Umbilical cord (tissue), 1 donor: ENCODE measurements at regions not wholly inside any gene's neighbourhood (a gene's known extent, or its start where the extent isn't known, plus 50 kb on each side); places are given as distances from the start of the nearest gene placed in this dataset.

ENCODE experiments used
- DNase-seq: peaks from one replicate; pipeline ENCODE4 v3.0.0-alpha.2; 2015; ENCODE audit warnings: low spot score

DNA sequence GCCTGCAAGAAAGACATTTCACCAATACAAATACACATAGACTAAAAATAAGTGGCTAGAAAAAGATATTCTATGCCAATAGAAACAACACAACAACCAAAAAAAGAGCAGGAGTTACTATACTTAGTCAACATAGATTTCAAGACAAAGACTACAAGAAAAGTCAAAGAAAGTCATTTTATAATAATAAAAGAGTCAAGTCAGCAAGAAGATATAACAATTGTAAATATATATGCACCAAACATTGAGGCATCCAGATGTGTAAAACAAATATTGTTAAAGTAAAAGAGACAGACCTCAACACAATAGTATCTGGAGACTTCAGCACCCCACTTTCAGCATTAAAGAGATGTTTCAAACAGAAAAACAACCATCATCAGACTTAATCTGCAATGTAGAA is 104.6 kb downstream of the AMY1C start:
- no peak for DNase-seq

DNA sequence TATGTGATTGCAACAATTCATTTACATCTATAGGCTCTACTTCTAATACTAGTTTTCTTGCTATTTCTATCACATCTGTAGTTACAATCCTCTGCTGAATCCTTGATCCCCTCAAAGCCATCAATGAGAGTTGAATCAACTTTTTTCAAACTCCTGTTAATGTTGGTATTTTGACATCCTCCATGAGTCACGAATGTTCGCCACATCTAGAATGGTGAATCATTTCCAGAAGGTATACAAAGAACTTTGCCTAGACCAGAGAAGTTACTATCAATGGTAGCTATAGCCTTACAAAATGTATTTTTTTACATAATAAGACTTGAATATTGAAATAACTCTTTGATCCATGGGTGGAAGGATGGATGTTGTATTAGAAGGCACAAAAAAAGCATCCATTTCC is 110.0 kb downstream of the AMY1C start:
- DNase-seq = no peak

DNA sequence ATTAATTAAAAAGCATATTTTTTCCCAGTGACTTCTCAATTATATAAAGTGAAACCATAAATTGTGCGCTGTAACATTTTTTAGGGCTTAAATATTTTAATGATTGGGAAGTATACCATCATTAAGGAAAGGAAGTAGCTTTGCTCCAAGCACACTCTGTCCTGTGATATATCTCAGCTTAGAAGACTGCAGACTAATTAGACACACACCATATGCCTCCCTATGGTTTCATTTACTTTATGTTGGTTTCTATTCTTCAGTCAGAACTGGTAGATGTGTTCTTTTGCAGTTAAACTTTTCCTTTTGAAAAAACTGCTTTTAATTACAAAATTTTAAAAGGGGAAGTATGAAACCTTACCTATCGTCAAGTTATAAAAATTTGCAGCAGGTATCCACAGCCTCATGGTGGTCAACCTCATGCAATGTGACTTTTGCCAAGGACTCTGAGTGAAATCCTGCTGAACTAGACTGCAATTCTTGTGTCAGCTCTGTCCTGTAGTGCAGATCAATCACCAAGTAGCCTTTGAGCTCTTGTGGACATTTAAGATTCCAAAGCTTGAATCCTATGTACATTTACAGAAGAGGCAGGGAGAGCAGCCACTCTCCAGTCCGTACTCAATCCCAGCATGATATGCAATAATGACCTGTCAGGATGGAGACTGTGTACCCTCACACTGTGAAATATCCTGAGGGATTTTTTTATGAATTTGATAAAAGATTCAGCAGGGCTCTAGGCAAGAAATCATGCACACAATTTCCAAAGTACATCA is 149.1 kb downstream of the AMY1C start:
- no peak for DNase-seq

DNA sequence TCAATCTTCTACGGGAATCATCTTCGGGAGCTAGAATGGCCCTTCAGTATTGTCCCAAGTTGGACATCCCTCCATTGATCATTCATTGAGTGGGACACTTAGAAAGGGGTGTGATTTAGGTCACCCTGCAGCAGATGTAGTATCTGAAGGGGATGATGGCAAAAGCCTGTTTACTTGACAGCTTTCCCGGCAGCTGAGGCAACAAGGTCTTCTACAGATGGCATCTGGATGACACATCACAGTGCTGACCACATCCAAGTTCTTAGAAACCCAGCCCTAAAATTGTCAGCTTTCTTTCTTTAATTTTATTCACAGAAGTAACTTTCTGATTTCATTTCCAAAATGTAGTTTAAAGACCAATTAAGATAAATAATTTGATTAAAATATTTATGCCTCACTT is 150.3 kb downstream of the AMY1C start:
- no peak for DNase-seq

DNA sequence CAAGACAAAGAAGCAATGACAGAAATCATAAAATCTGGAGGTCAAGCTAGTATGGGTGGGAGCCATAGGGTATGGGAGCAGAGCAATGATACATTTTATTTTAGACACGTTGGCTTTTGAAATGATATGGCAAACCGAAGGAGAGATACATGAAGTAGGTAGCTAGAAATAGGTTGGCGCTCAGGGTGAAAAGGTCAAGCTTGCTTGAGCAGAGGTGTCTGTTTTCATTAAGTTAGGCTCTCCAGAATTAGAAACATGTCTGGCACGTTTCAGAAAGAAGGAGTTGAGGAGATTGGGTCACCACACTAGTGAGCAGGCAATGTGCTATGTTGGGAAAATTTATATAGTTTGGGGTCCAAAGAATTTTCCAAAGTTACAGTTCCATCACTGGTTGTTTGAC is 151.4 kb downstream of the AMY1C start:
- no peak for DNase-seq

DNA sequence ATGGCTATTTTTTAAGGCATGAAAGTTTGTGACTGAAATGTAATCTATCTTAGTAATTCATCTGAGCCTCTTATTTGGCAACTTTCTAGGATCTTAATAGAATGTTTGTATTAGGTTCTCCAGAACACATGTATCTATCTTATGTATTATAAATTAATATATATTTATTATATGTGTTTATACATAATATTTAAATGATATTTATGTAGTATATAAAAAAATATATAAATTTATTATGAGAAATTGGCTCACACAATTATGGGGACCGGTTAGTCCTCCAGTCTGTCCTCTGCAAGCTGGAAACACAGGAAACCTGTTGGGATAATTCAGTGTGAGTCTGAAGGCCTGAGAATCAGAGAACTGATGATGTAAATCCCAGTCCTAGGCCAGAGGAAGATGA is 155.7 kb downstream of the AMY1C start:
- DNase-seq = no peak

DNA sequence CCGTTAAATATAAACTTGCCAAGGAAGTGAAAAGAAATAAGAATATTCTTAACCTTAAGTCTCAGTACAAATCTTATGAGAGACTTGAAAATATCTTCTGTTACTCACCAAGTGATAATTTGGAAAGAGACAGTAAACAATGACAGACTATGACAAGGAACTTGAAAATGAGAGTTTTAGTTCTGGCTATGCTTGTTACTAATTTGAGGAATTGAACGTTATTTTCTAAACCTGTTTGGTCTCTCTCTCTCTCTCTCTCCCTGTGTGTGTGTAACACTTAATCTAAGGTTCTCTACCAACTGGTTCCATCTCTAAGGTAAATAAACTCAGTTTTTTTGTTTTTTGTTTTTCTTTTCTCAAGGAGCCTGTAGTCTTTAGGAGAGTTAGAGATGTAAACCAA is 161.8 kb downstream of the AMY1C start:
- DNase-seq = no peak

DNA sequence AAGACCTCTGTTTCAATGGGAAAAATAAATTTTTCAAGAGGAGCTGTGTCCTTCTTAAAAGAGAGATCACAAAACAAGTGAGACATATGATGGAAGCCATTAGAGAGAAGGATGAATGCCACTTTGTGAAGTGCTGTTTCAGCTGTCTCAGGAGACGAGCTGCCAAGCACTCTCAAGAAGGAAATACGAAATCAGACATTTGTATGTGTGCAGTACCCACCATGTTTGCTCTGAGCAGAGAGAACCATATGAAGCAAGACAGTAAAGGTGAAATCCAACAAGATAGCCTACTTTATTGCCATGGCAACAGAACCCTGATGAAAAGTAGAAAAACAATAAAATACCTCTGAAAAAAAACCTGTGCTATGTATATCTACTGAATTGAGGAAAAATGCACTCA is 168.1 kb downstream of the AMY1C start:
- DNase-seq = no peak

DNA sequence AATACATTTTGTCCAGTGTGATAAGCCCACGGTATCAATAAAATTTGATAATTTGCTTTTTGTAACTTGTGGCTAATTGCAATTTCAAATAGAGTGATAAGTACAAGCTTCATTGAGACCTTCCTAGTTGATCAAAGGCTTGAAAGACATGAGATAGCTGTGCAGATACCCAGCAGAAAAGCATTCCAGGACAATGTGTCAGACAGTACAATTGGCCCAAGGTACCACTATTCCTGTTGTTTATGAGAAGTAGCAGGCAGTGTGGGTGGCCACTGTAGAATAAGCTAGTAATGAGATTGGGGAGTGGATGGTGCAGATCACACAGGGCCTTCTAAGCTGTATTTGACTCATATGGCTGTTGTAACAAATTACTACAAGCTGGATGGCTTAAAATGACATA is 182.2 kb downstream of the AMY1C start:
- no peak for DNase-seq

DNA sequence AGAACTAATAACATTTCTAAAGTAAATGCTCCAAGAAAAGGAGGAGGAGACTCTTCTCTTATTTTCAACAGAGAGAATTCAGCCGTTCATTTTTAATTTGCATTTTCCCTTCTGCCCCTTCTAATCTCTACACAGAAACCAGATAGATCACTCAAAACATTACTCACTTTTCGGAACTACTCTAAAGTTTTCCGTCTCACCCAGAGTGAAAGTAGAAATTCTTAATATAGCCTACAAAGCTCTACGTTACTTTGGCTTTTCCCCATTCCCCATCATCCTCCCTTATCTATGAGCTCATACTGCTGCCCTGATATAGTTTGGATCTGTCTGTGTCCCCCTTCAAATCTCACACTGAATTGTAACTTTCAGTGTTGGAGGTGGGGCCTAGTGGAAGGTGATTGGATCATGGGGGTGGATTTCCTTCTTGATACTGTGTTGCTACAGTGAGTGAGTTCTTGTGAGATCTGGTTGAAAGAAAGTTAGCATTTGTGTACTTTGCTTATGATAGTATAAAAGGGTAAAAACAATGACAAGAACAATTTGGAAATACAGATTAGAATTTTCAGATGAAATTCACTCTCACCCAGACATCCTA is 188.2 kb downstream of the AMY1C start:
- no peak for DNase-seq

DNA sequence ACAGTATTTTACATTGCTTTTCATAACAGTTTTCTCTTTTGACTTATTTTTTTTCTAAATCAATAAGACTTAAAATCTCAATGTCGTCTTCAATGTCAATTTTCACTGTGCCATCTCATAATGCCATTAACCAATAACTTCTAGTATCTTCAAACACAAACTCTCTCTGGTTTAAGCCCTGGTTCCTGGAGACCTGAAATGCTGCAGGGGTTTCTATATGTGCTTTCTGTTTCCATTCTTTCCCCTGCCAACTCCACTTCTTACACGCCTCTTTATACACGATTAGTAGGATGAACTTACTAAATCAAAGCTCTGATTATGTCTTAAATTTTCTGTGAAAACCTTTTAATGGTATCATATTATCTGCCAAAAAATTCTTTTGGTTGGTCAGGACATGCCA is 191.4 kb downstream of the AMY1C start:
- DNase-seq = no peak

DNA sequence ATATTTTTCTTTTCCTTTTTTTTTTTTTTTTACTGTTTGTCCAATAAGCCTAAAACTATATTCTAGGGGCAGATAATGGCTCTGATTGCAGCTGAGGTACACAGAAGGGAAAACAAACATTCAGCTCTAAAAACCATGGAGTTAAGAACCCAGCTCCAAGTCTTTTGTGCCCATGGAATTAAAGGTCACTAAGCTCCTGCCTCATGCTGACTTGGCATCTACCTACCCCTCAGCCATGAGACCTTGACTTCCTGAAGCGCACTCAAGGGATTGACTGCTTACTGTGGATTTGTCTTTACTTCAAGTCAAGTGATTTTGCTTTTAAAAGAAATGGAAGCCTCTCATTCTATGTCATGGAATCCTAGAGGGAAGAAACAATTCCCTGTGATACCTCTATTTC is 192.3 kb downstream of the AMY1C start:
- no peak for DNase-seq

DNA sequence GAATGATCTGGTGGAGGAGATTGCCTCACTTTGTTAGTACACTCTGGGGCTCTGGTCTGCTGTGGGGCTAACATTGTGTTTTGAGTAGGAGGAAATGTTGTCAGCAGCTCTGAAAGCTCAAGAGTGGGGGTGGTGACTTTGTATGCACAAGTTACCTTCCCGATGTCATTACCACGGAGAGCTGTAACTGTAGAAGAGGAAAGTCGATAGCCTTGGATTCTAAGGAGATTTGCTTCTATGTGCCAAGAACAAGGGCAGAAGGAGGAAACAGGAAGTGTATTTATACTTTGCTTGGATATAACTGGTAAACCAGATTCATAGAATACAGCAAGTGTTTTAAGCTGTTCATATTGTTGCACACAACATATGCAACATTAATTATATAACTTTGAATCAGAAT is 196.1 kb downstream of the AMY1C start:
- no peak for DNase-seq

DNA sequence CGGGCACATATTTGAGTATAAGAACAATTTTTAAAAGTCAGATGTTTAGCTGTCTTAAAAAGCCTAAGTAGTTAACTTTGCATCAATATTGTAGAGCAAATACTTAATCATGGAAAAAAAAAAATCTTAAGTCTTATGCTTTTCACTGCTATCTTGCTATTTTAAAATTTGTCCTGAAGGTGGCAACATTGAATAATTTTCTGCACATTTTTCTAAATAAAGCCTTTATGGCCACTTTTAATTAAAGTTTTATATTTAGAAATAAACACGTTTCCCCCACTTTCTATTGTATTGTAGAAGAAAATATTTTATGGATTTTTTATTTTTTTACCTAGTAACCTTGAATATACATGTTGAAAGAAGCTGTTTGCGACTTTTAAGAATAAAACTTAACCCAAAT is 198.8 kb downstream of the AMY1C start:
- peak; percentile 4 for DNase-seq

DNA sequence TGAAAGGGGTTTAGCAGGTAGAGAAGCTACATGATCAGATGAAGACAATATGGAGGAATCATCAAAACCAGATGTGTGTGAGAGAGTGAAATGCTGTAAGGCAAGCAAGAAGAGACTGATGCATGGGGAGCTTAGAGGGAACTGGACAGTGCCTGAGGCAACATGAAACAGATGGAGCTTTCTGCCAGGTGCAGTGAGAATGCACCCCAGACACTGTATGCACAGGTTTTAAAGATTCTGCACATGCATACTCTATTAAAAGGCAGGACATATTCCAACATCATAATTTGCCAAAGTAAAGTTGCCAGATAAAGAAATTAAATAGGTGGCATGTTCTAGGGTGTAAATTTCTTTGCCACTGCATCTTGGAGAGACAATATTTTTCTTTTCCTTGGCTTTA is 200.1 kb downstream of the AMY1C start:
- no peak for DNase-seq

DNA sequence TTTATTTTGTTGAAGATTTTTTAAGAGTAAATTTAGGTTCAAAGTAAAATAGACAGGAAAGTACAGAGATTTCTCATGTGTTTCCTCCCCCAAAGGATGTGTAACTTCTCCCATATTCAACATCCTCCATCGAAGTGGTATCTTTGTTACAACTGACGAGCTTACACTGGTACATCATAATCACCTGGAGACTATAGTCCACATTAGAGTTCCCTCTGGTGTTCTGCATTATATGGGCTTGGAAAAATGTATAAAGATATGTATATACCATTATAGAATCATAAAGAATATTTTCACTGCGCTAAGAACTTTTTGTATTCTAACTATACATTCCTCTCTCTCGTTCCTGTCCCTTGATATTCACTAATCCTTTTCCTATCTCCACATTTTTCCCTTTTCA is 203.7 kb downstream of the AMY1C start:
- DNase-seq = no peak

DNA sequence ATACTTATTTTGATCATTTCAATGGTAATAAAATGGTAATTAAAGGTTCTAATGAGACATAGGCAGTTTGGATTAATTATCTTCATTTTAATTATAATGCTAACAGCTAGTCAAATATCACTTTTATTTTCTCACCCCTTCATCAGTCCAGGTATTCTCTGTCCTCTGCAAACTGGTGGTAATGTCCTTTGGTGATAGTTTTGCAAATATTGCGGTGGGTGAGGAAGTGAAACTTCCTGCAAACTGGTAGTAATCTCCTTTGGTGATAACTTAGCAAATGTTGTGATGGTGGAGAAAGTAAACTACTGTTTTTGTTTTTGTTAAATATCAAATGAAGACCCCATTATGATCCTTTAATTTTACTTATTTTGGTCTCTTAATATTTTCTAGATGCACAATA is 209.0 kb downstream of the AMY1C start:
- no peak for DNase-seq

DNA sequence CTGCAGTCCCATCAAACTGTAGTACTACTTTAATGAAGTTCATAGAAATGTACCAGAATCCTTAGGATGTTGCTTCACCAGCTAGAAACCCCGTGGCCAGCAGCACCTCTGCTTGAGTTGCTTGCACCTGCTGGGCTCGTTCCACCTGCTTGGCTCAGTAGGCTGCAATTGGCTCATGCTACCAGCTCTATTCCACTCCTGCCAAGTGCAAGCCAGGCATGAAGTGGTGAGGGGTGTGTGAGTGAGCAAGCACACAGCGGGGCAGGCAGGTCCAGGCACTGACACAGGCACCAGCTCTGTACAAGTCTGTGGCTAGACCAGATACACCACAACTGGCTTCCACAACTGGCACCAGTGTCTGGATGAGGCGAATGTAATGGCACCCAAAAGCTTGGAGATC is 209.9 kb downstream of the AMY1C start:
- DNase-seq = no peak

DNA sequence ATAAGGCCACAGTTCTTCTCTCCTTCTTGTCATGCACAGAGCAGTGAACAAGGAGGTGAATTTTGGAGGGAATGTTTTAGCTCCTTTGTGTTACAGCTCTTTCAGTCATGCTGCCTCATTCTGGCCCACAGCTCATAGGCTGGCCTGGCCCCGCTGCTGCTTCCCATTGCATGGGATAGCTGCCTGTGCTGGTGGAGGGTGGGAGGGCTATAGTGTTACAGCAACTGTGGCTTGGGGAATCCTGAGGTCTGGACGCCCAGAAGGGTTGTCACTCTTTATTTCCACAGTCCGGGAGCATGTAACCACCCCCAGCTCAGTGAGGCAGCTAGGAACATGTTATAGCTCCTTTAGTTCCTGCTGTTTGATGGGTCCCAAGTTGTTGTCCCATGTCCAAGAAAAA is 210.3 kb downstream of the AMY1C start:
- no peak for DNase-seq

DNA sequence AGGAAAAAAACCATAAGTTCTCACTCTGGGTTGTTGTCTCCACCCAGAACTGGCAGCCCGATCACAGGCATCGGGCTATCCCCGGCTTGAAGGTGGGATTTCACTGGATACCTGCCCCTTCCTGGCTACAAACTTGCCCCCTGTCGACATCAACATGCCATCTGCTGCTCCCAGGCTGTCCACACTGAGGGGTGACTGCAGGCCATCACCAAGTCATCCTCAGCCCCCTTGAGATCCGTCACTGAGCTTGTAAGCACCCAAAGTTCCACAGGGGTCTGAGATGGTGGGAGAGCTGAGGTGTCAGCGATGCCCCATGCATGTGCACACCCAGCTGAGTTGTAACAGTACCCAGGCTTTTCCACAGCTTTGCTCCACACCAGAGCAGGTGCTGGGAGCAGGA is 211.0 kb downstream of the AMY1C start:
- no peak for DNase-seq

DNA sequence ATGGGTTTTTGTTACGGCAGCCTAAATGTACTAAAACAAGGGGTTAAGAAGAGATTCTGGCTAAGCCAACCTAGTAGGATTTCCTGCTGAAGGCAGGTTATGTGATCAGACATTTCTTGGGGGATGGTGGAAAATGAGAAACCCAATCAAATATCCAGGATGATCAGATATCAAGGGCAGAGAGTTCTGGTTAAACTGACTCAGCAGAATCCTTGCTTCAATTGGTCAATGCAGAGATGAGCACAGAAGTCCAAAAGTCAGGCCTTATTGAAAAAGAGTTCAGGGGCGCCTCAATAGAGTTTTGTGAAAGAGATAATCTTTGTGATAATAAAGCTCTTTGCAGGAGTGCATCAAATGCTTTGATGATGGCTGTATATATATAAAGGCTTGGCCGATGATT is 237.1 kb downstream of the AMY1C start:
- DNase-seq = no peak

DNA sequence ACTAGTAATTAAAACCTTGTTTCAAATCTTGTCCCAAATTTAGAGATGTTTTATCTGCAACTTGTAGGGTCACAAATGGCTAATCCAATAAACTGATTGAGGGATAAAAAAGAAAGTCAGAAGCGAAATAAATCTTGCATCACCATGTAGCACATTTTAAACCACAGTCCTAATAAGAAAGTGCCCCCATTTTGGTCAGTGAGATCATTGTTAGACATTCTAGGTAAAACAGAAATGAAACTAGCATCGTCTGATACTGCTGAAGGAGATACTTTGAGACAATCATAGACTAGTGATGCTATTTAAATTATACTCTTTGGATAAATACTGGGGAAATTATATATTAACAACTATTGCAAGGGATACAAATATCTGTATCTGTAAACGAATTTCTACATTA is 247.9 kb downstream of the AMY1C start:
- no peak for DNase-seq

DNA sequence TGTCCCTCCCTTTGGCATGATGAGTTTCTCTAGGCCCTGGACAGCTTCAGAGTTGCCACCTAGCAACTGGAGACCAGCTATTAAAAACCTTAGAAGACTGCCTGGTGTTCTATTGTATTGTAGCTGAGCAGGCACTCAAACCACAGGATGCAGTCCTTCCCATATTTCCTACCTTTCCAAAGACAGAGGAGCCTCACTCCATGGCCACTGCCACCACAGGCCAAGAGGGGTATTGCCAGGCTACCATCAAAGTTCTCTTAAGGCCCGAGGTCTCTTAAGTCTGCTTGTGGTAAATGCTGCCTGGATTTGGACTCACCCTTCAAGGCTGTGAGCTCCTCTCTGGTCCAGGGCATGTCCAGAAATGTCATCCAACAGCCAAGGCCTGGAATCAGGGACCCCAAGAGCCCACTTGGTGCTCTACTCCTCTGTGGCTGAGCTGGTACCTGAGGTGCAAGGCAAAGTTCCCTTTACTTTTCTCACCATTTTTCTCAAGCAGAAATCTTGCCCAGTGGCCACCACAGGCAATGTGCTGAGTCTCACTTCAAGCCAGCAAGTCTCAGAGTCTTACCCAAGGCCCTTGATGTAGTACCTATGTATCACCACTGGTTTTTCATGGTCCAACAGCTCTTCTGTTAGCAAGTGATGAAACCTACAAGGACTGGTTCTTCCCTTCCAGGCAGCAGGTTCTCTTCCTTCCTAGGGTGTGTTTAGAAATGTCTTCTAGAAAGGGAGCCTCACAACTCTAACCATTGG is 269.4 kb downstream of the AMY1C start:
- DNase-seq = no peak
